ENCODE measurements at regions not wholly inside any gene's neighbourhood (a gene's known extent, or its start where the extent isn't known, plus 50 kb on each side); places are given as distances from the start of the nearest gene placed in this dataset.

DNA sequence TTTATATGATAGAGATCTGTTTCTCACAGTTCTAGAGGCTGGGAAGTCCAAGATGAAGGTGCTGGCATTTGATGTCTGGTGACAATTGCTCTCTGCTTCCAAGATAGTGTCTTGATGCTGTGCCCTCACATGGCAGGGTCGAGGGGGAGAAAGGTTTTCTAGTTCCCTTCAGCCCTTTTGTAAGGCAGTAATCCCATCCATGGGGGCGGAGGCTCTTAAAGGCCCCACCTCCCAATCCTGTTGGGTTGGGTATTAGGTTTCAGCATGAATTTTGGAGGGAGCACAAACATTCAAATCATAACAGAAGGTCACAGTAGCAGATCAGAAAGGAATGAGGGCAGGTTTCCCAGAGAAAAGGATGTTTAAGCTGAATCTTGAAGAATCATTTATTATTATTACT lies 601.7 kb upstream of the ZNF717 start:
- H3K27ac Mint-ChIP-seq (ENCODE audit: unreplicated experiment): no peak overlapping the region
- TF ChIP-seq, protein P1, sequence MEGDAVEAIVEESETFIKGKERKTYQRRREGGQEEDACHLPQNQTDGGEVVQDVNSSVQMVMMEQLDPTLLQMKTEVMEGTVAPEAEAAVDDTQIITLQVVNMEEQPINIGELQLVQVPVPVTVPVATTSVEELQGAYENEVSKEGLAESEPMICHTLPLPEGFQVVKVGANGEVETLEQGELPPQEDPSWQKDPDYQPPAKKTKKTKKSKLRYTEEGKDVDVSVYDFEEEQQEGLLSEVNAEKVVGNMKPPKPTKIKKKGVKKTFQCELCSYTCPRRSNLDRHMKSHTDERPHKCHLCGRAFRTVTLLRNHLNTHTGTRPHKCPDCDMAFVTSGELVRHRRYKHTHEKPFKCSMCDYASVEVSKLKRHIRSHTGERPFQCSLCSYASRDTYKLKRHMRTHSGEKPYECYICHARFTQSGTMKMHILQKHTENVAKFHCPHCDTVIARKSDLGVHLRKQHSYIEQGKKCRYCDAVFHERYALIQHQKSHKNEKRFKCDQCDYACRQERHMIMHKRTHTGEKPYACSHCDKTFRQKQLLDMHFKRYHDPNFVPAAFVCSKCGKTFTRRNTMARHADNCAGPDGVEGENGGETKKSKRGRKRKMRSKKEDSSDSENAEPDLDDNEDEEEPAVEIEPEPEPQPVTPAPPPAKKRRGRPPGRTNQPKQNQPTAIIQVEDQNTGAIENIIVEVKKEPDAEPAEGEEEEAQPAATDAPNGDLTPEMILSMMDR (IDR thresholded peaks at IDR 0.05; ENCODE audit: unreplicated experiment): no peak
- no peak overlapping the region for H3K4me3 Mint-ChIP-seq (ENCODE audit: unreplicated experiment)
- H3K27me3 Mint-ChIP-seq (ENCODE audit: unreplicated experiment): no peaks in the 10 kb centered on the region
- DNase-seq (ENCODE audit: low spot score): no peak
- no peaks in the 10 kb centered on the region for H3K9me3 Mint-ChIP-seq (ENCODE audit: unreplicated experiment)
- H3K4me1 Mint-ChIP-seq (ENCODE audit: unreplicated experiment): no peaks in the 10 kb centered on the region
- H3K36me3 Mint-ChIP-seq (ENCODE audit: low read depth, unreplicated experiment): no peaks in the 10 kb centered on the region

DNA sequence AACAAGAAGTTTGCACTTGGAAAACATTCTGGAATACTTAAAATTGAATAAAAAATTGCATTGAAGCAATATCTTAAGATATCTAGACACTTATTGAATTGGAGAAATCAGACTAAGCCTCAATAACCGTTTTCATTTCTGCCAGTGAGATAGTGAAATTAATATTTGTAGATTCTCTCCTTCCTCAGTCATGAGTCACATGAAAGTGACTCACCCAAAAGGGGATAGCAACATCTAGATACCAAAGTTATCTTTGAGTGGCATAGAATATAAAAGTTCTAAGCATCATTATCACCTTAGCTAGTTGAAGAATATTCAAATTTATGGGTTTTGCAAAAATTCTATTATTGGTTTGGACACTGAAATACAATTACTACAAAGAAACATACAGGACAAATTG lies 614.8 kb upstream of the ZNF717 start:
- no peak overlapping the region for H3K27ac Mint-ChIP-seq (ENCODE audit: unreplicated experiment)
- no peaks in the 10 kb centered on the region for H3K4me1 Mint-ChIP-seq (ENCODE audit: unreplicated experiment)
- H3K36me3 Mint-ChIP-seq (ENCODE audit: low read depth, unreplicated experiment): no peaks in the 10 kb centered on the region
- no peaks in the 10 kb centered on the region for H3K9me3 Mint-ChIP-seq (ENCODE audit: unreplicated experiment)
- no peaks in the 10 kb centered on the region for H3K27me3 Mint-ChIP-seq (ENCODE audit: unreplicated experiment)
- H3K4me3 Mint-ChIP-seq (ENCODE audit: unreplicated experiment): no peak overlapping the region
- TF ChIP-seq, protein P1 (IDR thresholded peaks at IDR 0.05; ENCODE audit: unreplicated experiment): no peak
- no peak for DNase-seq (ENCODE audit: low spot score)

DNA sequence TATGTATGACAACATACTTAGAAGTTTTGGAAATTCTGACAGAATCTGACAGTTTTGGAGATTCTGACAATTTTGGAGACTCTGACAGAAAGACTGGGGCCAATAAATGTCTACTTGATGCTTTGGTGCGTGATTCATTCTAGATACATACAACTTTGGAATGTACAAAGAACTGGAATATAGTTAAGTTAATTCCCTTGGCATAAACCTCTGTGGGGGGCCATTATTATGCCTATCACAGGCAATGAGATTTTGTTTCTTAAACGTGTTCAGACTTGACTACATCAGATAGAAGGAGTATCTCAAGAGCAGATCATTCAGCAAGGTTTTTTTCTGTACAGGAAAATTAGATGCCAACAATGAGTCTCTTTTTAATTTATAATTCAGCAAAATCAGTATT lies 617.6 kb upstream of the ZNF717 start:
- Mint-ChIP-seq H3K27ac (ENCODE audit: unreplicated experiment) (no peak overlapping the region), H3K9me3 (ENCODE audit: unreplicated experiment) (no peaks in the 10 kb centered on the region), H3K27me3 (ENCODE audit: unreplicated experiment) (no peaks in the 10 kb centered on the region), H3K4me1 (ENCODE audit: unreplicated experiment) (no peaks in the 10 kb centered on the region), H3K36me3 (ENCODE audit: low read depth, unreplicated experiment) (no peaks in the 10 kb centered on the region), H3K4me3 (ENCODE audit: unreplicated experiment) (no peak overlapping the region)
- TF ChIP-seq, protein P1 (IDR thresholded peaks at IDR 0.05; ENCODE audit: unreplicated experiment): no peak
- DNase-seq (ENCODE audit: low spot score): no peak

DNA sequence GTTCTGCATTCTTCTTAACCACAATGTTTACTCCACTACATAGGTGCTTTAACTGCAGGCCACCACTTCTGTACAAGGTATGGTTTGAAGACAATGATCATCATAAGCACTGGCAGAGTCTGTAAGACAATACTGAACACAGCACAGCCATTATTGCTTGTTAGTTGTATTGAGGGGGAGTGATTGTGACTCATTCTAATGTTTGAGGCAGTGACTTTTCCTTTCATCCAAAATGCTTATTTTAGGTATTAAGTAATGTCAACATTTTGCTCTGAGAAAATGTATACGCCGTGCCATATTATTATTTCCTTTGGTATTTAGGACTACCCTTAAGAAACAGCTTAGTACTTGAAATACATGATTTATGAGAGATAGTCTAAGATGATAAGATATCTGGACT lies 618.2 kb upstream of the ZNF717 start:
- no peak overlapping the region for H3K27ac Mint-ChIP-seq (ENCODE audit: unreplicated experiment)
- H3K36me3 Mint-ChIP-seq (ENCODE audit: low read depth, unreplicated experiment): no peaks in the 10 kb centered on the region
- H3K4me3 Mint-ChIP-seq (ENCODE audit: unreplicated experiment): no peak overlapping the region
- no peaks in the 10 kb centered on the region for H3K4me1 Mint-ChIP-seq (ENCODE audit: unreplicated experiment)
- no peak for DNase-seq (ENCODE audit: low spot score)
- TF ChIP-seq, protein P1 (IDR thresholded peaks at IDR 0.05; ENCODE audit: unreplicated experiment): no peak
- H3K27me3 Mint-ChIP-seq (ENCODE audit: unreplicated experiment): no peaks in the 10 kb centered on the region
- no peaks in the 10 kb centered on the region for H3K9me3 Mint-ChIP-seq (ENCODE audit: unreplicated experiment)

DNA sequence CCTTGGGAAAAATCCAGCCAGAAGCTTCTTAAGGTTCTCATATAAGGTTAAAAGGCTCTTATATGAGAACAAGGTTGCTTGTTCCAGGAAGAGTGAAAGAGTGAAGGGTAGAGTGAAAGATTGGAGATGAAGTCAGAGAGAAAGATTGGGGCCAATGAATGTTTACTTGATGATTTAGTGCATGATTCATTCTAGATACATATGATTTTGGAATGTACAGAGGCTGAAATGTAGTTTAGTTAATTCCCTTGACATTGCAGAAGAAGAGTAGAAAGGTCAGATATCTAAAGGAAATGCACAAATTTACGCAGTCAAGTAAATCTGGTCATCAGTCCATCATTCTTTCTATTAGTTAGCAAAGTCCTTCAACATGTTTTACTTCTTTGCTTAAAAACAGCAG lies 619.8 kb upstream of the ZNF717 start:
- Mint-ChIP-seq H3K4me3 (ENCODE audit: unreplicated experiment) (no peak overlapping the region), H3K27ac (ENCODE audit: unreplicated experiment) (no peak overlapping the region), H3K36me3 (ENCODE audit: low read depth, unreplicated experiment) (no peaks in the 10 kb centered on the region), H3K27me3 (ENCODE audit: unreplicated experiment) (no peaks in the 10 kb centered on the region), H3K9me3 (ENCODE audit: unreplicated experiment) (no peaks in the 10 kb centered on the region), H3K4me1 (ENCODE audit: unreplicated experiment) (no peaks in the 10 kb centered on the region)
- no peak for DNase-seq (ENCODE audit: low spot score)
- TF ChIP-seq, protein P1 (IDR thresholded peaks at IDR 0.05; ENCODE audit: unreplicated experiment): no peak

Data from endothelial cell (in vitro differentiated cells).